ENCODE measurements at regions not wholly inside any gene's neighbourhood (a gene's known extent, or its start where the extent isn't known, plus 50 kb on each side); places are given as distances from the start of the nearest gene placed in this dataset.

DNA sequence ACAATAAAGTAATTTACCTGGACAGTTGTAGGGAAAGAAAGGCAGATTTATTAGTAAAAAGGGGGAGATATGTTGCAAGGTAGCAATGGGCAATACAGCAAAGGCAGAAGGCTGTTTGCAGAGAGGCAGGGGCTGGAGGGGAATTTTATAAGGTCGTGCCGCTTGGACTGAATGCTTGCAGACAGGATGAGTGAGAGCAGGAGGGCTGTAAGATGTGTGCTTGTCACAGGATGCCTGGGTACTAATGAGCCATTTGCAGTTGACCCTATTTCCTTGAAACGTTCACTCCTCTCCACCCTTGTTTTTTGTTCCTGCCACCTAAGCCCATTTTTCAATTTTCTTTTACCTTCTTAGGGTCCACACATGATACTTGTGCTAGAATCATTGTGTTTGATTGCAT, 214.7 kb downstream of the TRAM1L1 start:
- no peak for FAIRE-seq

DNA sequence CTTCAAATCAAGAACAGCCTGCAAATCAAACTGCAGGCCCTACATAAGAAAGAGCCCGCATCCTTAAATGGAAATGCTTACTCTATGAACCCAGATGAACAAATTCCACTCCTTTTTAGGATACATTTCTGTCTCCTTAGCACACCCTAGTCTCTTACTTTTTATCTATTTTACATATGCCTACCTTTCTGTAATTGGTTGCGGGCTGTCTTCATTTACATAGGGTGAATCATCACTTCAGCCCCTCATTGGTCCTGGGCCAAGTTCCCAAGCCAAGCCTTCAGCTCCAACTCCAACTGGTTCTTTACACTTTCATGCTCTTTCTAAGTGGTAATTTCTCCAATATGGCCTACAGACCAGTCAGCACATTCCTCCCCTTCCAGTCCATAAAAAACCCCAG, 219.3 kb downstream of the TRAM1L1 start:
- no peak for FAIRE-seq

DNA sequence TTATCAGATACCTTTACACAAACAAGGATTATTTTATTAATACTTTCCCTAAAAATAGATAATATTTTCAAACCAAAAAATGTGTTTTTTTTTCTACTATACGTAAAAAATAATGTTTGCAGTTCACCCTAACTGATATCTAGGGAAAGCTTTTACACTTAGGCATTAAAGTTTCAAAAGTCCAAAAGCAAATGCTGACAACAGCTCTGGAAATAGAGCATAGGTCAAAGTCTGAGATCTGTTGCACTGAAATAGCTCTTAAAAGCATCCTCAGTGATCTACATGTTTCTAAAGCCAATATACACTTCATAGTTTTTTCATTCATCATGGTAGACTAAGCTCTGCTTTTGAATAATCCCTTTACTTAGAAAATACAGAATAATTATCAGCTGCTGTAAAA, 222.8 kb downstream of the TRAM1L1 start:
- FAIRE-seq, result no peak

DNA sequence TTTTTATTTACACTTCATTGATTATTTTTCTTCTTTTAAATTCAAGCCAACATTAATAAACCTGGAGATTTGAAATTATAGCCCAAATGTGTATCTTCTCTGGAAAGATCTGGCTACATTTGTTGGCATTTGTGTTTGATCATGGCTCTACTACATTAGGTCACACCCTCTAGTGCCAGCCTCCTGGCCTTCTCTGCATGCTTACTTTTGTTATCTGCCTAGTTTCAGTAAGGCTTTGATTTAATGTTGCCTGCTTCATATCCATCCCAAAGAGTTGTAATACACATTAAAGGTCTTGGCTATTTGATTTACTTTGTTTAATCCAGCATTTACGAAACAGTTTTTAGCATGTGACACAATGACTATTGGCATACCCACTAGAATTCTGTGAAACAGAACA, 224.5 kb downstream of the TRAM1L1 start:
- FAIRE-seq, result no peak

DNA sequence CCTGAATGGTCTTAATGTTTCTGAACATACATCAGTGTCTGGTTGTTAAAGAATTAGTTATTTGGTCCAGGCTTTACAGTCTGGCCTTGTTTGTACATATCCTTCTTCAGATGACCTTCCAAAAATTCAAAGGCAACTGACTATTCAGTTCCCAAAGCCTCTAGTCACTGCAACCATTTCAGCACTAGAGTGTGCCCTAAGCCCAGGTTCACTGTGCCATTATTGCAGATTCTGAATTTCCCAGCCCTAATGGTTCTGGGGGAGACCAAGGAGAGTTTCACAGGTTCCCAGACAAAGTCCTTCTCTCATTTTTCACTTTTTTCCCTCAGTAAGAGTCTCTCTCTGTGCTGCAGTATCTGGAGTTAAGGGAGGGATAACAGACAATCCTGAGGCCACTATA, 235.8 kb downstream of the TRAM1L1 start:
- FAIRE-seq, result no peak

DNA sequence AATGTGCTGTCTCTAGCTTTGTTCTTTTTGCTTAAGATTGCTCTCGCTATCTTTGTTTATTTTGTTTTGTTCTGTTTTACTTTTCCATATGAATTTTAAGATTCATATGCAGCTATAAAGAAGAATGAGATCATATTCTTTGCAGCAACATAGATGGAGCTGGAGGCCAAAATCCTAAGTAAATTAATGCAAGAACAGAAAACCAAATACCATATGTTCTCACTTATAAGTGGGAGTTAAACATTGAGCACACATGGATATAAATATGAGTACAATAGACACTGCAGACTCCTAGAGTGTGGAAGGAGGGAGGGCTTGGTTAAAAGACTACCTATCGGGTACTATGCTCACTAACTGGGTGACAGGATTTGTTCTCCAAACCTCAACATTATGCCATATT, 237.8 kb downstream of the TRAM1L1 start:
- no peak for FAIRE-seq

DNA sequence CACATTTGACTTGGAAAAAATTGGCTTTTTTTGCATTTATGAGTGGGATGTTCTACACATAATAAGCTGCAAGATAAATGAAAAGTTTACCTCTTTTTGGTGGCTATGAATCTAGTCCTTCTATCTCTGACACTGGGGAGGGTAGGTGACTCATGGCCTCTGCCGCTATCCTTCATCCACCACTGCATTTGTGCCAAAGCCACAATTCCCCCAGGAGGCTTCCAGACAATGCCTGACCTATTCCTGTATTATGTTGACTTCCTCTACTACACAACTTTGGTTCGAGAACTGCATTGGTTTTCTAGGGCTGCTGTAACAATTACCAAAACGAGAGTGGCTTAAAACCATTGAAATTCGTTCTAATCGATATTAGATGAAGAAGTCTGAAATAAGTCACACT, 245.6 kb downstream of the TRAM1L1 start:
- no peak for FAIRE-seq

DNA sequence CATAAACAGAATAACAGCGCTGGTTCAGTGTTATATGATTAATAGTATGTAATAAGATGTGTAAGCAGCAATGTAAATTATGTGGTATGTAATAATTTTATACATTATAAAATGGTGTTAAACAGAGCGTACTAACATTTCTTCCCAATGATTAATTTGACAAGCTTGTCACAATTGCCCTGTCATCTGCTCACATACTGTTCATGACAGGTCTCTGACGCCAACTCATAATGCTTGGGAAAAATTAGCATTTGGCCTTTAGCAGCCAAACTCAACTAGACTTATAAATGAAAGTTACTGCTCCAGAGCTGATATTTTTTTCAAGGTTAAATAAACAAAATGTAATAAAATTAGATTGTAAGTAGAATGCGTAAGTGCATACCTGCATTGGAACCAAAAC, 246.8 kb downstream of the TRAM1L1 start:
- FAIRE-seq, result no peak

DNA sequence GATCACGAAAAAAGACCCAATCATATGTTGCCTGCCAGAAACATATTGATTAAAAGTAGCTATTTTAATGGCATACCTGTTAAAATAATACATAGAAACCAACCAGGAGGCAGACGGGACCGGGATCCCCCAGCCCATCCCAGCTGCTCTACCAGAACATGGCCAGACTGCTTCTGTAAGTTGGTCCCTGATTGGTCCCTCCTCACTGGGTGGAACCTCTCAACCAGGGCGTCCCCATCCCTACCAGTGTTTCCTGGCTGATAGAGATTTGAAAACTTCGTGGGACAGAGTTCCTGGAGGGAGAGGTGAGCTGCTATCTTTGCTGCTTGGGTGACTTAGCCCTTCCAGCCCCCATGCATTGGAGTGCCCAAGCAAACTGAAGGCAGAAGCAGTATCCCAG, 256.2 kb downstream of the TRAM1L1 start:
- FAIRE-seq, result no peak

DNA sequence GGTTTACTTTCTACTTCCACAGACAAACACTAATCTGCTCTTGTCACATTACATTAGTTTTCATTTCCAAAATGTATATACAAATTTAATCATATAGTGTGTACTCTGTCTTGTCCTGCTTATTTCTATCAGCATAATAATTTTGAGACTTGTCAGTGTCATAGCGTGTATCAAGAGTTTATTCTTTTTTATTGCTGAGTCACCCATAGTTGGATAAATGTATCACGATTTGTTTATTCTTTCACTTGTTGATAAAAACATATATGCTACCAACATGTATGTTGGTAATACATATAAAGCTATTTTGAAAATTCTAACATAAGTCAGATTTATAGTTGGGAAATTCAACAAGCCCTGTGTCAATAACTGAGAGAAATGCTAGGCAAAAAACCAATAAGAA, 261.2 kb downstream of the TRAM1L1 start:
- FAIRE-seq, result no peak

DNA sequence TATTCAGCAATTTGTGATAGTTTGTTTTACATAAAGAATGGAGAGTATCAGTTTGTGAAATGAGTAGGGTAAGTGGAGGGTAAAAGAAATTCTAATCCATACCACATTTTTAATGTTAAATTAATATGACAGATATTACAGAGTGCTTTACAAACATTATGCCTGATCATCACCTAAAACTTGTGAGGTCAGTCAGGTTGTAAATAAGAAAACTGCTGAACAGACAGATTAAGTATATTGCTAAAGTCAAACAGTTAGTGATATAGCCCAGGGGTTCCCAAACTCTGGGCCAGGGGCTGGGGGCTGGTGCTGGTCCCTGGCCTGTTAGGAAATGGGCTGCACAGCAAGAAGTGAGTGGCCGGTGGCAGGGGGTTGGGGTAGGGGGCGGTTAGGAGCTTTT, 273.6 kb downstream of the TRAM1L1 start:
- FAIRE-seq, result no peak

DNA sequence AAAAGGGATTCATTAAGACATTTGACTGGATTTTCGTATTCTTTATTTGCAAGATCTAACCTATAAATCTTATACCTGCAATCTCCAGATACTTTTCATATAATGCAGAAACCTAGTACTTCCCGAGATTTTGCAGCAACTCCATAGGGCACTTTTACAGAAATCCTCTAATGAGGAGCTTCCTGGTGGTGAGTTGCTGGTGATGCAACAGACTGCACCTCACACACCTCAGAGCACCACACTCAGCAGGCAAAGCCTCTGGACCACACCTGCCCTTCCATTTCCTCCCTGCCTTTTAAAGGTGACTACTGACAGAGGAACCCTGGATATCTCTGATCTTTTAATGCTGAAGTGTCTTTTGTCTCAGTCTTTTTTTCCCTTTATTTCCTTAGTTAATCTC, 289.4 kb downstream of the TRAM1L1 start:
- FAIRE-seq, result no peak

DNA sequence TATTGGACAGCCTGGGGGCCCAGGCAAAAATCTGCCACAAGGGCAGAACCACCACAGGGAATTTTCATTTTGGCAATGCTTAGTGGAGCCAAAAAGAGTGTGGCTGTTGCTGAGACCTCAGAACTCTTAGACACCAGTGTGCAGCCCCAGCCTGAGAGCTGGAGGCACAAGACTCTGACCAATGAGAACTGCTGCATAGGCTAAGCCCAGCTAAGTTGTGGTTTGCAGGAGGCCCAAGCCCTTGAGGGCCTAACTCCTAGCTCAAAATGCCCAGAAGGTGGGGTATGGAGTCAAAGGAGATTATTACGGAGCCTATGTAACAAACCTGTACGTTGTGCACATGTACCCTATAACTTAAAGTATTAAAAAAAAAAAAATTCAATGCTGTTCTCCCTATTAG, 296.7 kb downstream of the TRAM1L1 start:
- FAIRE-seq, result no peak

DNA sequence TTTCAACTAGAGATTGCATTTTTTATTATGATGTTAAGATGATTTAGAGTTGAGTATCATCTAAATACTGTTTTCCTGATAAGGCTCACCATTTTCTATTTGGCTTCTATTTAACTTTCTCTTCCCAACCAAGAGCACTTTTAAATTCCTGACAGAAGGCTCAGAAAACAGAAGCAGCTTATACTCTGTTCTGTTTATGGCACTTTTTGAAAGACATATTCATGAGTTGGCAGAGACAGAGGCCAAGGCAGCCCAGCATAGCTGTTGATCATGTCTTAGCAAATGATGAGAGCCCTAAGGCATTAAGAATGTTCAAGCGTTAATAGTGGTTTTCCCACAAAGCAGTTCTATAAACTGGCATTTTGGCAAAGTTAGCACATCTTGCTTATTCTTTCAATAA, 330.3 kb downstream of the TRAM1L1 start:
- no peak for FAIRE-seq

DNA sequence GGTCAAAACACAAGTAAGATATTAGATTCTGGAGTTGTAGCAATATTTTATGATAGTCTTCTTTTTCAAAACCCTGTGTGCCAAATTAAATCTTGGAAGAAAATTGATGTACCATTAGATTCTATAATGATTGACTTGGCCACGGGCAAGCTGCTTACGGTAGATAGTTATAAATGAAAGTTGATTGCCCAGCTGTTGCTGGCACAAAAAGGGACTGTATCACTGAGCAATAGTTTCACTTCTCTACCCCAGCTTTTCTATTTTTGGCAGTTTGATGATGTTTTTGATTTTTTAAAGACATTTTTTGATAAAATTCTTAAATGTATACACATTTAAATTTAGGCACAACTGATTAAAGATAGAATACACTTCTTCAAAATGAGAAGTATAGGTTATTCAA, 333.3 kb downstream of the TRAM1L1 start:
- FAIRE-seq, result no peak

DNA sequence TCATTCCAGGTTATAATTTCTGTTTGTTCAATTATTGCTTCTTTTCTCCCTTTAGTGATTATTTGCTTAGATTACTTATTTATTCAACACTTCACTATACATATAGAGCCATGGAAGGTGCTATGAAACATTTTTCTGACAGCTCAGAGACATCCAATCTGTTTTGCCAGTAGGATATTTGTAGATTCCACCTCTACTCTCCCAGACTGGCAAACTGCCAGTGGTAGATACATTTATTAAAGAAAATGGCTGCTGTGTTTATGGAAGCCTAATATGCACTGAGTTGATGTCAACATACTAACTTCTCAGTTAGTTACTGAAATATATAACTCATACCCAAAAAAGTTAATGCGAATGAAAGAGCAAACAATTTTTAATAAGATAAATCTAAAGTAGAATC, 348.6 kb downstream of the TRAM1L1 start:
- no peak for FAIRE-seq

DNA sequence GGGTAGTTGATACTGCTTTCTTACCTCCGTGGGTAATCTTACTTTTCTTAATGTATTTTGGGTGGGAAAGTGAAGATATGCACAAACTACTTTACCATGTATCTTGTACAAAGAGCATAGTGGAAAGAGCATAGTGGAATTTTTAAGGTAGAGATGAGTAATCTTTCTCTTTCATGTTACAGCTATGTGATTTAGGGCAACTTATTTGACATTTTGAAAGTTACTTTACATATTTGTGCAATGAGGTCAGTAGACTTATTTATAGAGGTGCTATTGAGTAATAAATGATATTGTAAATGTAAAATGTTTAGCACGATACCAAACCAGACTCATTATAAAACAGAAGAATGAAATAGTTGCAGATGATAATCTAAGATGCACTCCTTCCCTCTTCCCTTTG, 351.2 kb downstream of the TRAM1L1 start:
- FAIRE-seq, result no peak

DNA sequence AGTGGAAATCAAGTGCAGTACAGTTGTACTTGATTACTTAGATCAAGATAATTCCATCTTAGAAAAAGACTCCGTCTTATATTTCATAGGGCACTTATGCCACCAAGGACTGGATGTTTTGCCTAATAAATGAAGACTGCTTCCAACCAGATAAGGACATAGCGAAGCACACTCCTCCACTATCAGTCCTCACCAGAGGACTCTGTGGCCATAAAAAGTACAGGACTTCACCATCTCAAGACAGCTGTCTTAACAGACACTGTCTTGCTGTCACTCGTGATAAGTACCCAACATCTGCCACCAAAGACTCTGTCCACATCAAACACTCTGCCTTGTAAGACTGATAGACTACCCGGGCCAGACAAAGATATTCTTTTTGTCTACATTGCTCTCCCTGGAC, 352.0 kb downstream of the TRAM1L1 start:
- FAIRE-seq, result no peak

DNA sequence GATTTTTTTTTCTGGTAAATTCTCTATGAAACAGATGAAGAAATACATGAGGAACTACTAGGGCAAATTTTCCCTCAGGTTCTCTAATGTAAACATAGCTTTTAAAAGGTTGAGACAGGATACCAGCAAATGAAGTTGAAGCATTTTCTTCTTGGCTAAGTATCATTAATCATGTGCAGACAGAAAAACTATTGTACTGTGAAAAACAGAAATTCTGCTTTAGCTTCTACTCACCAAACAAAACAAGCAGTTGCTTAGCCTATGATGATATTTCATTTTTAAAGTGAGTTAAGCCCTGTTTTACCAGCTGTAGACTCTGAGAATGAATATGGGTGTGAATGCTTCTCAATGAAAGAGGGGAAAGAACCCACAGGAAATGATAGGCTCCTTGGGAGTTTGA, 358.9 kb downstream of the TRAM1L1 start:
- no peak for FAIRE-seq

DNA sequence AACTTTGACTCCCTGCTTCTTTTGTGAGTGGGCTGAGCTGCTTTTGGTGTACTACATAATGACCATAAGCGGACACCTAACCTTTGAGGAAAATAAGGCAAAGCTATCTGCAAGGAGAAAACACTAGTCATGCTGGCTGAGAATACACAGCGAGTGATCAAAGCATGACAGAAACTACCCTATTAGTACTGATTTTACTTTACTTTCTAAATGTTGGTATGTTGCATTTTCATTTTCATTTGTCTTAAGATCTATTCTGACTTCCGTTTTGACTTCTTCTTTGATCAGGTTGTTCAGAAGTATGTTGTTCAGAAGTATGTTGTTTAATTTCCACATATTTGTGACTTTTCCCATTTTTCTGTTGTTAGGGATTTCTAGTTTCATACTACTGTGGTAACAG, 361.1 kb downstream of the TRAM1L1 start:
- no peak for FAIRE-seq

DNA sequence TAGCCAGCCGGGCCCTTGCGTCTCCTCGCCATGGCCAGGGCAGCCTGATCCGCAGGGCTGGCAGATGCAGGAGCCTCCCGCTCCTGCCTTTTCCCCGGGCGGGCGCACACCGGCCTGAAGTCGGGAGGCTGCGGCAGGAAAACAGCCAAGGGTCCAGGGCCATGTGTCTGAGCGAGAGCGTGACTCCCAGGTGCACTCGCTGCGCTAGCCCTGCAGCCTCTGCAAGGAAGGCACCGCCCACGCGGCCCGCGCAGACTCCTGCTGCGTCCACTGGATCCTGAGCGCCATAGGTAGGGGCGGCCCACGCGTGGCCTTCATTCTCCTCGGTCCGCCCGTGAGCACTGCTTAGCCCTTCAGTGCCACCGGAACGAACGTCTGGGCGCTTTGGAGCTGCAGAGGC, 379.9 kb downstream of the TRAM1L1 start:
- FAIRE-seq, result no peak

DNA sequence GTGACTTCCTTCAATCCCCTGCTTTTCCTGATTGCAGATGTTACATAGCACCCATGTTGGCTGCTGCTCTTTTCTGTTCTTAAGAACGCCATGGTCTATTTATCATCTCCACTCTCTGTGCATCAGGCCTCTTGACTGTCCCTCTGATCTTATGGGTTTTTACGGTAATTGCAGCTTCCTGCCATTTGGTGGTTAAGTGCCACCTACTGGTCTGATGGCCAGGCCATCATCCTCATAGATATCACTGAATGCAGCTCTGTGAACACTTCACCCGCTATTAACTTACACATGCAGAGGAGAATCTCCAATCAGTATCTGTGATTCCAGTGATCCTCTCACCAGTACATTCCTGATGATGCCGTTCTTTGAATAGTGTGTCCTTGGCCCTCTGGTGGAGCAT, 382.4 kb downstream of the TRAM1L1 start:
- no peak for FAIRE-seq

DNA sequence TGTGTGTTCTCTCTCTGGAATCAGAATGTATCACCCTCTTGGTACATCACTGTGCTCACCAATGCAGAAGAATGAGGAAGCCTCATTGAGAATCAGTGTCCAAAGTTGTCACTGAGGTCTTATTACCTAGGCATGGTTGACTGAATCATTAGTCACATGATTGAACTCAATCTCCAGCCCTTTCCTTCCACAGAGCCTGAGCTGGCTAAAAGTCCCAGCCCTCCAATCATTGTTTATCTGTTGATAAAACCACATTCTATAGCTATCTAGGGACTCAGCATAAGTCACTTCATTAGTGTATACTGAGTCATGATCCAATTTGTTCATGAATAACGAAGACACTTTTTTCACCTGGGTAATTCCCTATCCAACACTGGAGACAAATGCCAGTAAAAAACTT, 396.8 kb downstream of the TRAM1L1 start:
- FAIRE-seq, result no peak

DNA sequence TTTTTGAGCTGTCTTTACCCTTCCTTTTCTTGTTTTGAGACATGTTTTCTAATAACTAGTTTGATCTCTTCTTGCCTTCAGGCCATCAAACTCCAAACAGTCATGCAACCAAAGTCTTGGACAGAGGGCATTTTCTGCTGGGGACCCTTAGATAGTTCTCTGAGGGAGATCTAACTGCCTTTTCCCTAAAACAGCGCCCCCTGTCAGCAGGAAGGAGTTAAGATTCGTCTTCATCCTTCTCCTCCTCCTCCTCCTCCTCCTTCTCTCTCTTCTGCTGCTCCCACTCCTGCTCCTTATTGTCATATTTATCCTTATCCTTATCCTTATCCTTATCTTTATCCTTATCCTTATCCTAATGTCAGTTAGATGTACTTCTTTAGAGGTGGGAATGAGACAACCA, 417.2 kb downstream of the TRAM1L1 start:
- FAIRE-seq, result no peak

DNA sequence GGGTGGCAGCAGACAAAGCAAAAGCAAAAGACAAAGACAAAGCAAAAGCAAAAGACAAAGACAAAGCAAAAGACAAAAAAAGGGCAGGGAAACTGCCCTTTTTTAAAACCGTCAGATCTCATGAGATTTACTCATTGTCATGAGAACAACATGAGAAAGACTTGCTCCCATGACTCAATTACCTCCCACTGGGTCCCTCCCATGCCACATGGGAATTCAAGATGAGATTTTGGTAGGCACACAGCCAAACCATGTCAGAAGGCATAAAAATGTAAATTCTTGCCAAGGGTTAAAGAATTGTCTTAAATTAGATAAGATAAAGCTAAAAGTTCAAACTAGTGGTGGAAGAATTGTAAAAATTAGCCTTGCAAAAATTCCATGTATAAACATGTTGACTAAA, 419.7 kb downstream of the TRAM1L1 start:
- FAIRE-seq, result no peak

DNA sequence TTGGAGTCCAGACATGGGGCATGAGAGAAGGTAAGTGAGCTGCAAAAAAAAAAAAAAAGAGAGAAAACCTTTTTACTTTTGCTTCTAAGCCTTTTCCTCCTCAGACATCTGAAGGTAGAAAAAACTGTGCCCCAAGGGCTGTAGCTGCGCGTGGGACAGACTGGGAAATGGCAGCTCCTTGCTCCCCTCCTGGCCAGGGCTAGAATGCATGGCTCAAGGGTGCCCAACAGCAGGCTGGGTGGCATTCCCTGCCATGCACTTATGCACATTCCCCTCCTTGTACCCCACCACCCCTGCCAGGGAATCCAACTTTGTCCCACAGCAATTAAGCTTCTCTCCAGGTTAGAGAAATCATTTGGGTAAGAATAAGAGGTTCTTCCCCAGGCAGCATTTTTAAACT, 421.2 kb downstream of the TRAM1L1 start:
- no peak for FAIRE-seq
